ENCODE measurements at regions not wholly inside any gene's neighbourhood (a gene's known extent, or its start where the extent isn't known, plus 50 kb on each side); places are given as distances from the start of the nearest gene placed in this dataset.
"Not testable (repeated sequence)": the region's sequence is repeated elsewhere in the genome, so short reads cannot be mapped to it uniquely, and the experiment has no call there.

- Mint-ChIP-seq H3K27ac (no peak overlapping the region), H3K4me1 (no peaks in the 10 kb centered on the region), H3K9me3 (peaks cover 12 to 31% (median 28%) of the 10 kb centered on the region in 5 donors)
Observed at GRCh38 chr5:51696122-51696521, 312.9 kb downstream of the ISL1 start.

GRCh38 chr5:51702046-51702445, 318.8 kb downstream of the ISL1 start:
- H3K27me3 Mint-ChIP-seq; DNase-seq; H3K27me3 ChIP-seq (ENCODE audit: insufficient read depth, low read length, poor library complexity, severe bottlenecking); H3K4me1 Mint-ChIP-seq; POLR2A ChIA-PET; H3K4me3 Mint-ChIP-seq; H3K27ac Mint-ChIP-seq; H3K9me3 ChIP-seq (ENCODE audit: low read length); H3K36me3 ChIP-seq (ENCODE audit: insufficient read depth, low read length); H3K27ac ChIP-seq (ENCODE audit: low read depth, low read length); H3K4me1 ChIP-seq (ENCODE audit: insufficient read depth, low read length); CTCF ChIA-PET; H3K36me3 Mint-ChIP-seq; H3K4me3 ChIP-seq (ENCODE audit: low read length): not testable (repeated sequence)
- peaks cover 15 to 32% (median 20%) of the 10 kb centered on the region in 5 donors for H3K9me3 Mint-ChIP-seq

More at GRCh38 chr5:51696122-51696521, 312.9 kb downstream of the ISL1 start:
- H3K4me3 ChIP-seq (ENCODE audit: low read length) = no peak overlapping the region
- no peaks in the 10 kb centered on the region for H3K27me3 ChIP-seq (ENCODE audit: insufficient read depth, low read length, poor library complexity, severe bottlenecking)
- no peaks in the 10 kb centered on the region for H3K9me3 ChIP-seq (ENCODE audit: low read length)
- no peak for DNase-seq
- CTCF ChIA-PET = no interaction called here
- no peak overlapping the region for H3K4me3 Mint-ChIP-seq
- POLR2A ChIA-PET = no interaction called here
- peaks cover 0 to 2% of the 10 kb centered on the region in 2 donors for H3K27me3 Mint-ChIP-seq
- H3K27ac ChIP-seq (ENCODE audit: low read depth, low read length) = no peak overlapping the region
- H3K4me1 ChIP-seq (ENCODE audit: insufficient read depth, low read length) = no peaks in the 10 kb centered on the region
- peaks cover 0 to 1% (median 0%) of the 10 kb centered on the region in 3 donors for H3K36me3 Mint-ChIP-seq
- no peaks in the 10 kb centered on the region for H3K36me3 ChIP-seq (ENCODE audit: insufficient read depth, low read length)

GRCh38 chr5:51712201-51712600, 329.0 kb downstream of the ISL1 start:
- Histone ChIP-seq H3K9me3 (ENCODE audit: low read length) (no peaks in the 10 kb centered on the region), H3K27ac (ENCODE audit: low read depth, low read length) (no peak overlapping the region), H3K4me1 (ENCODE audit: insufficient read depth, low read length) (no peaks in the 10 kb centered on the region), H3K36me3 (ENCODE audit: insufficient read depth, low read length) (no peaks in the 10 kb centered on the region), H3K4me3 (ENCODE audit: low read length) (no peak overlapping the region), H3K27me3 (ENCODE audit: insufficient read depth, low read length, poor library complexity, severe bottlenecking) (no peaks in the 10 kb centered on the region)
- Mint-ChIP-seq H3K27ac (no peak overlapping the region), H3K36me3 (no peaks in the 10 kb centered on the region), H3K27me3 (no peaks in the 10 kb centered on the region), H3K9me3 (peaks cover 5 to 18% (median 8%) of the 10 kb centered on the region in 5 donors), H3K4me3 (no peak overlapping the region), H3K4me1 (no peaks in the 10 kb centered on the region)
- CTCF ChIA-PET = no interaction called here
- no peak for DNase-seq
- POLR2A ChIA-PET = no interaction called here

- H3K4me3 Mint-ChIP-seq; POLR2A ChIA-PET; DNase-seq; H3K36me3 Mint-ChIP-seq; H3K27me3 ChIP-seq (ENCODE audit: insufficient read depth, low read length, poor library complexity, severe bottlenecking); H3K4me1 ChIP-seq (ENCODE audit: insufficient read depth, low read length); H3K36me3 ChIP-seq (ENCODE audit: insufficient read depth, low read length); H3K4me3 ChIP-seq (ENCODE audit: low read length); H3K27ac ChIP-seq (ENCODE audit: low read depth, low read length); H3K4me1 Mint-ChIP-seq; H3K27ac Mint-ChIP-seq; H3K9me3 ChIP-seq (ENCODE audit: low read length); H3K27me3 Mint-ChIP-seq: not testable (repeated sequence)
- CTCF ChIA-PET = interaction anchor here (1.5 kb wide), 1 partner anchor 9 kb away, joined by 3 read pairs; no protein-coding TSS in a partner anchor
- H3K9me3 Mint-ChIP-seq = peaks cover 0 to 22% (median 4%) of the 10 kb centered on the region in 5 donors
Observed at GRCh38 chr5:51715445-51715844, 332.2 kb downstream of the ISL1 start.

- no peak for DNase-seq
- Histone ChIP-seq H3K4me3 (ENCODE audit: low read length) (no peak overlapping the region), H3K9me3 (ENCODE audit: low read length) (no peaks in the 10 kb centered on the region), H3K27ac (ENCODE audit: low read depth, low read length) (no peak overlapping the region), H3K27me3 (ENCODE audit: insufficient read depth, low read length, poor library complexity, severe bottlenecking) (no peaks in the 10 kb centered on the region), H3K4me1 (ENCODE audit: insufficient read depth, low read length) (no peaks in the 10 kb centered on the region), H3K36me3 (ENCODE audit: insufficient read depth, low read length) (no peaks in the 10 kb centered on the region)
- CTCF ChIA-PET = no interaction called here
- Mint-ChIP-seq H3K36me3 (no peaks in the 10 kb centered on the region), H3K27ac (no peak overlapping the region), H3K4me1 (no peaks in the 10 kb centered on the region), H3K9me3 (peaks cover 3 to 18% (median 8%) of the 10 kb centered on the region in 5 donors), H3K4me3 (no peak overlapping the region), H3K27me3 (no peaks in the 10 kb centered on the region)
- POLR2A ChIA-PET = no interaction called here
Observed at GRCh38 chr5:51731421-51732029, 348.3 kb downstream of the ISL1 start.

- no peaks in the 10 kb centered on the region for H3K4me1 Mint-ChIP-seq
- Histone ChIP-seq H3K9me3 (ENCODE audit: low read length) (no peaks in the 10 kb centered on the region), H3K27ac (ENCODE audit: low read depth, low read length) (no peak overlapping the region), H3K27me3 (ENCODE audit: insufficient read depth, low read length, poor library complexity, severe bottlenecking) (no peaks in the 10 kb centered on the region), H3K36me3 (ENCODE audit: insufficient read depth, low read length) (no peaks in the 10 kb centered on the region), H3K4me1 (ENCODE audit: insufficient read depth, low read length) (no peaks in the 10 kb centered on the region), H3K4me3 (ENCODE audit: low read length) (no peak overlapping the region)
- no peaks in the 10 kb centered on the region for H3K27me3 Mint-ChIP-seq
- H3K27ac Mint-ChIP-seq = no peak overlapping the region
- no peak for DNase-seq
- ChIA-PET CTCF (no interaction called here), POLR2A (no interaction called here)
- peaks cover 0 to 18% (median 11%) of the 10 kb centered on the region in 5 donors for H3K9me3 Mint-ChIP-seq
- H3K36me3 Mint-ChIP-seq = no peaks in the 10 kb centered on the region
- no peak overlapping the region for H3K4me3 Mint-ChIP-seq
Observed at GRCh38 chr5:51732304-51732703, 349.1 kb downstream of the ISL1 start.

GRCh38 chr5:51734677-51735076, 351.4 kb downstream of the ISL1 start:
- no peaks in the 10 kb centered on the region for H3K9me3 ChIP-seq (ENCODE audit: low read length)
- no peak overlapping the region for H3K27ac ChIP-seq (ENCODE audit: low read depth, low read length)
- no peaks in the 10 kb centered on the region for H3K36me3 ChIP-seq (ENCODE audit: insufficient read depth, low read length)
- Mint-ChIP-seq H3K9me3 (peaks cover 5 to 14% (median 10%) of the 10 kb centered on the region in 5 donors), H3K4me1 (no peaks in the 10 kb centered on the region), H3K27me3 (no peaks in the 10 kb centered on the region), H3K4me3 (no peak overlapping the region), H3K36me3 (no peaks in the 10 kb centered on the region), H3K27ac (no peak overlapping the region)
- no peaks in the 10 kb centered on the region for H3K27me3 ChIP-seq (ENCODE audit: insufficient read depth, low read length, poor library complexity, severe bottlenecking)
- DNase-seq = no peak
- H3K4me3 ChIP-seq (ENCODE audit: low read length) = no peak overlapping the region
- H3K4me1 ChIP-seq (ENCODE audit: insufficient read depth, low read length) = no peaks in the 10 kb centered on the region
- POLR2A ChIA-PET = no interaction called here
- CTCF ChIA-PET = no interaction called here

GRCh38 chr5:51746023-51746422, 362.8 kb downstream of the ISL1 start:
- H3K36me3 ChIP-seq (ENCODE audit: insufficient read depth, low read length) = no peaks in the 10 kb centered on the region
- Mint-ChIP-seq H3K27me3 (no peaks in the 10 kb centered on the region), H3K27ac (no peak overlapping the region), H3K36me3 (no peaks in the 10 kb centered on the region), H3K4me3 (no peak overlapping the region), H3K9me3 (peaks cover 0 to 31% (median 10%) of the 10 kb centered on the region in 5 donors), H3K4me1 (no peaks in the 10 kb centered on the region)
- CTCF ChIA-PET = no interaction called here
- no peaks in the 10 kb centered on the region for H3K27me3 ChIP-seq (ENCODE audit: insufficient read depth, low read length, poor library complexity, severe bottlenecking)
- no peak overlapping the region for H3K4me3 ChIP-seq (ENCODE audit: low read length)
- POLR2A ChIA-PET = no interaction called here
- no peaks in the 10 kb centered on the region for H3K9me3 ChIP-seq (ENCODE audit: low read length)
- H3K4me1 ChIP-seq (ENCODE audit: insufficient read depth, low read length) = no peaks in the 10 kb centered on the region
- no peak overlapping the region for H3K27ac ChIP-seq (ENCODE audit: low read depth, low read length)
- no peak for DNase-seq

- peaks cover 2 to 21% (median 4%) of the 10 kb centered on the region in 5 donors for H3K9me3 Mint-ChIP-seq
- no peak overlapping the region for H3K27ac ChIP-seq (ENCODE audit: low read depth, low read length)
- H3K9me3 ChIP-seq (ENCODE audit: low read length) = no peaks in the 10 kb centered on the region
- H3K4me3 ChIP-seq (ENCODE audit: low read length) = no peak overlapping the region
- no peak for DNase-seq
- H3K36me3 ChIP-seq (ENCODE audit: insufficient read depth, low read length) = no peaks in the 10 kb centered on the region
- no peaks in the 10 kb centered on the region for H3K4me1 Mint-ChIP-seq
- no peaks in the 10 kb centered on the region for H3K4me1 ChIP-seq (ENCODE audit: insufficient read depth, low read length)
- no peak overlapping the region for H3K4me3 Mint-ChIP-seq
- no peaks in the 10 kb centered on the region for H3K27me3 Mint-ChIP-seq
- no peaks in the 10 kb centered on the region for H3K36me3 Mint-ChIP-seq
- ChIA-PET CTCF (no interaction called here), POLR2A (no interaction called here)
- H3K27ac Mint-ChIP-seq = no peak overlapping the region
- no peaks in the 10 kb centered on the region for H3K27me3 ChIP-seq (ENCODE audit: insufficient read depth, low read length, poor library complexity, severe bottlenecking)
Observed at GRCh38 chr5:51748647-51749046, 365.4 kb downstream of the ISL1 start.

Measured in CD8-positive, alpha-beta memory T cell (primary cell).